Trophoblast cell (in vitro differentiated cells and primary cell): ENCODE measurements at regions not wholly inside any gene's neighbourhood (a gene's known extent, or its start where the extent isn't known, plus 50 kb on each side); places are given as distances from the start of the nearest gene placed in this dataset.

Experiments used
- DNase-seq, 2 donors: peaks; one replicate each; pipeline ENCODE4 v3.0.0-alpha.2; 2016
- H2AFZ ChIP-seq: 2 replicates; pipeline ENCODE4 v1.6.1; 2013; ENCODE audit warnings: low read length, moderate library complexity, mild to moderate bottlenecking; ENCODE audit not compliant: insufficient read depth, poor library complexity
- H2AK5ac ChIP-seq: 2 replicates; pipeline ENCODE4 v1.6.1; 2013; ENCODE audit warnings: mild to moderate bottlenecking, low read length
- H2BK120ac ChIP-seq: 2 replicates; pipeline ENCODE4 v1.6.1; 2013; ENCODE audit warnings: low read length, mild to moderate bottlenecking, moderate library complexity; ENCODE audit not compliant: insufficient read depth, poor library complexity
- H2BK12ac ChIP-seq: 2 replicates; pipeline ENCODE4 v1.6.1; 2013; ENCODE audit warnings: mild to moderate bottlenecking, low read length, moderate library complexity
- H2BK5ac ChIP-seq: 2 replicates; pipeline ENCODE4 v1.6.1; 2013; ENCODE audit warnings: low read length, low read depth, moderate library complexity, mild to moderate bottlenecking; ENCODE audit not compliant: poor library complexity
- H3K14ac ChIP-seq: 2 replicates; pipeline ENCODE4 v1.6.1; 2013; ENCODE audit warnings: mild to moderate bottlenecking, low read length
- H3K18ac ChIP-seq: 2 replicates; pipeline ENCODE4 v1.6.1; 2013; ENCODE audit warnings: mild to moderate bottlenecking, low read length
- H3K23ac ChIP-seq: 2 replicates; pipeline ENCODE4 v1.6.1; 2013; ENCODE audit warnings: low read length
- H3K27ac ChIP-seq: 2 replicates; pipeline ENCODE4 v1.5.1; 2013; ENCODE audit warnings: low read depth, mild to moderate bottlenecking, inconsistent platforms, low read length, moderate library complexity
- H3K27me3 ChIP-seq: 2 replicates; pipeline ENCODE4 v1.6.1; 2013; ENCODE audit warnings: inconsistent platforms, mild to moderate bottlenecking, low read length, moderate library complexity; ENCODE audit not compliant: insufficient read depth
- H3K36me3 ChIP-seq, 2 experiments: 1 replicate in 1 of 2; 2 replicates in 1 of 2; pipeline ENCODE4 v1.6.1; 2013; ENCODE audit warnings: low read length in 2 of 2, mild to moderate bottlenecking in 2 of 2, moderate library complexity in 1 of 2; ENCODE audit not compliant: insufficient read depth in 2 of 2, control insufficient read depth in 1 of 2
- H3K4ac ChIP-seq: 2 replicates; pipeline ENCODE4 v1.6.1; 2013; ENCODE audit warnings: low read depth, mild to moderate bottlenecking, low read length, moderate library complexity
- H3K4me1 ChIP-seq, 2 experiments: 1 replicate in 1 of 2; 2 replicates in 1 of 2; pipeline ENCODE4 v1.6.1; 2013; ENCODE audit warnings: low read length in 2 of 2, mild to moderate bottlenecking in 2 of 2, moderate library complexity in 1 of 2; ENCODE audit not compliant: insufficient read depth in 2 of 2, control insufficient read depth in 1 of 2
- H3K4me2 ChIP-seq: 2 replicates; pipeline ENCODE4 v1.6.1; 2013; ENCODE audit warnings: inconsistent platforms, mild to moderate bottlenecking, low read length, moderate library complexity
- H3K4me3 ChIP-seq: 2 replicates; pipeline ENCODE4 v1.5.1; 2013; ENCODE audit warnings: mild to moderate bottlenecking, low read depth, low read length, inconsistent platforms
- H3K79me1 ChIP-seq: one replicate; pipeline ENCODE4 v1.6.1; 2013; ENCODE audit warnings: low read length
- H3K79me2 ChIP-seq: 2 replicates; pipeline ENCODE4 v1.6.1; 2013; ENCODE audit warnings: low read length, mild to moderate bottlenecking; ENCODE audit not compliant: control insufficient read depth, insufficient read depth, poor library complexity
- H3K9ac ChIP-seq: 2 replicates; pipeline ENCODE4 v1.6.1; 2013; ENCODE audit warnings: mild to moderate bottlenecking, low read length
- H3K9me3 ChIP-seq: 2 replicates; pipeline ENCODE4 v1.6.1; 2013; ENCODE audit warnings: low read depth, mild to moderate bottlenecking, control low read depth, inconsistent platforms, low read length; ENCODE audit not compliant: insufficient read depth
- H4K12ac ChIP-seq: 2 replicates; pipeline ENCODE4 v1.6.1; 2013; ENCODE audit warnings: low read depth, mild to moderate bottlenecking, low read length, moderate library complexity
- H4K8ac ChIP-seq: 2 replicates; pipeline ENCODE4 v1.6.1; 2013; ENCODE audit warnings: low read depth, mild to moderate bottlenecking, low read length, moderate library complexity
- H4K91ac ChIP-seq: one replicate; pipeline ENCODE4 v1.6.1; 2013; ENCODE audit warnings: low read depth, mild to moderate bottlenecking, low read length, moderate library complexity
- WGBS: extraction: QIAGEN DNeasy Blood & Tissue Kit; methylation state at CpG from one replicate; pipeline ENCODE4 v1.1.7; 2013; ENCODE audit warnings: missing lambda C conversion rate; ENCODE audit not compliant: insufficient read length, insufficient coverage; ENCODE audit errors: extremely low coverage; 5-methylcytosine and 5-hydroxymethylcytosine counted together

DNA sequence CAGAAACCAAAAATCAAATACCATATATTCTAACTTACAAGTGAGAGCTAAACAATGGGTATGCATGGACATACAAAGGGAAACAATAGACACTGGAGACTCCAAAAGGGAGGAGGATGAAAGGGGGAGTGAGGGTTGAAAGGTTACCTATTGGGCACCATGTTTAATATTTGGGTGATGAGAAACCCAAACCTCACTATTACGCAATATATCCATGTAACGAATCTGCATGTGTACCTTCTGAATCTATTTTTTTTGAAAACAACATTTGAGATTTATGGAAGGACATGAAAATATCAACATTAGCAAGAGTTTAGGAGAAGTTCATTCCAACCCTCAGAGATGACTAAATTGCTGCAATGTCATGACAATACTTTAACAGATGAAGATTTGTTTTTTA lies 586.1 kb downstream of the GBA3 start:
- Histone ChIP-seq H3K79me1 (no peaks in the 10 kb centered on the region), H3K14ac (no peak overlapping the region), H3K9ac (no peak overlapping the region), H4K91ac (no peak overlapping the region), H4K12ac (no peak overlapping the region), H3K36me3 (no peaks in the 10 kb centered on the region), H2AK5ac (no peak overlapping the region), H3K27me3 (no peaks in the 10 kb centered on the region), H3K4me1 (no peaks in the 10 kb centered on the region), H3K9me3 (no peaks in the 10 kb centered on the region), H3K18ac (no peak overlapping the region), H3K4me2 (no peak overlapping the region), H4K8ac (no peak overlapping the region), H3K79me2 (no peaks in the 10 kb centered on the region), H2BK120ac (no peak overlapping the region), H2BK12ac (no peak overlapping the region), H2BK5ac (no peak overlapping the region), H3K27ac (no peak overlapping the region), H3K23ac (no peak overlapping the region), H2AFZ (no peak overlapping the region), H3K4ac (no peak overlapping the region), H3K4me3 (no peak overlapping the region)
- no CpG with 5 or more reads among the region's 2 CpGs for WGBS
- no peak for DNase-seq

- Histone ChIP-seq H2AK5ac (no peak overlapping the region), H3K14ac (no peak overlapping the region), H3K4me1 (no peaks in the 10 kb centered on the region), H3K27me3 (no peaks in the 10 kb centered on the region), H3K9me3 (no peaks in the 10 kb centered on the region), H2BK12ac (no peak overlapping the region), H4K91ac (no peak overlapping the region), H3K79me2 (no peaks in the 10 kb centered on the region), H3K9ac (no peak overlapping the region), H3K4me3 (no peak overlapping the region), H3K18ac (no peak overlapping the region), H3K4me2 (no peak overlapping the region), H3K23ac (no peak overlapping the region), H3K79me1 (no peaks in the 10 kb centered on the region), H3K27ac (no peak overlapping the region), H4K12ac (no peak overlapping the region), H3K4ac (no peak overlapping the region), H3K36me3 (no peaks in the 10 kb centered on the region), H2BK5ac (no peak overlapping the region), H2AFZ (no peak overlapping the region), H2BK120ac (no peak overlapping the region), H4K8ac (no peak overlapping the region)
- WGBS: no CpG with 5 or more reads among the region's 3 CpGs
- DNase-seq: no peak
Observed at GRCh38 chr4:23276076-23276475, 583.3 kb downstream of the GBA3 start.

- Histone ChIP-seq H3K36me3 (no peaks in the 10 kb centered on the region), H3K4me1 (no peaks in the 10 kb centered on the region), H3K79me2 (no peaks in the 10 kb centered on the region), H3K4ac (no peak overlapping the region), H3K23ac (no peak overlapping the region), H2BK120ac (no peak overlapping the region), H3K79me1 (no peaks in the 10 kb centered on the region), H3K27me3 (no peaks in the 10 kb centered on the region), H3K4me2 (no peak overlapping the region), H2BK5ac (no peak overlapping the region), H4K91ac (no peak overlapping the region), H3K4me3 (no peak overlapping the region), H3K18ac (no peak overlapping the region), H4K8ac (no peak overlapping the region), H2AFZ (no peak overlapping the region), H2AK5ac (no peak overlapping the region), H3K14ac (no peak overlapping the region), H3K9me3 (no peaks in the 10 kb centered on the region), H3K27ac (no peak overlapping the region), H4K12ac (no peak overlapping the region), H3K9ac (no peak overlapping the region), H2BK12ac (no peak overlapping the region)
- no CpG with 5 or more reads among the region's 1 CpG for WGBS
- peak in 1 of 2 donors; percentile 8 for DNase-seq
Observed at GRCh38 chr4:23269566-23269965, 576.8 kb downstream of the GBA3 start.

DNA sequence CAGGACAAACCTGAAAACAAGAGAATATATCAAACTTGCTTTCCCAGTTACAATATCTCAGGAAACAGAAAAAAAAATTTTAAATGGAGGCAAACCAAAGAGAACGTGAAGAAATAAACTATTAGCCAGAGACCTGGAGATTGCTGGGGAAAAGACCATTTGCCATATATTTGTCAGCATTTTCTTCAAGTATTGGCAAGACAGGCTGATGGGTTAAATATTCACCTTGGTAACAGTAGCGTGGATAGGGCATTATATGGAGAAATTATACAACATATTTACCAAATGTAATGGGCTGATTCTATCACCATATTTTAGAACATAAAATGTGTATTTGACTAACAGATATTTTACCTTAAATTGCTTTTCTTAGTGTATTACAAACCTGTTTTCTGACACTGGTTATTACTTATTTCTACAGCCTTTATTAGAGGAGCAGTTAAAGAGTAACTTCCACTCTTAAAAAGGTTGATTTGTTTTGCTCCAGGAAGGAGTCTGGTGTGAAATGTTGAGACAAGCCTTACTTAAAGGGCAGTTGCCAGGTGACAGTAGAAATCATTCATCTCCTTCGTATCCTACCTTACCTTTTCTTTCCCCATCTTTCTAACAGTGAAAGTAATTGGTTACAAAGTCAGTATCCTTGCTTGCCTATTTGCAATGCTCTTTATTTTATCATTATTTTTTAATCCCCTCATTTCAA lies 575.5 kb downstream of the GBA3 start:
- H3K23ac ChIP-seq: no peak overlapping the region
- H2BK120ac ChIP-seq: no peak overlapping the region
- no peak overlapping the region for H3K18ac ChIP-seq
- H2BK12ac ChIP-seq: no peak overlapping the region
- no peak overlapping the region for H3K4ac ChIP-seq
- no peak overlapping the region for H2AK5ac ChIP-seq
- H3K9ac ChIP-seq: no peak overlapping the region
- no peaks in the 10 kb centered on the region for H3K79me2 ChIP-seq
- H3K27ac ChIP-seq: no peak overlapping the region
- no peak overlapping the region for H2AFZ ChIP-seq
- WGBS: no CpG with 5 or more reads among the region's 3 CpGs
- no peaks in the 10 kb centered on the region for H3K79me1 ChIP-seq
- H4K91ac ChIP-seq: no peak overlapping the region
- H3K14ac ChIP-seq: no peak overlapping the region
- no peak for DNase-seq
- H4K12ac ChIP-seq: no peak overlapping the region
- H3K4me2 ChIP-seq: no peak overlapping the region
- H3K9me3 ChIP-seq: no peaks in the 10 kb centered on the region
- no peaks in the 10 kb centered on the region for H3K27me3 ChIP-seq
- no peaks in the 10 kb centered on the region for H3K4me1 ChIP-seq
- no peak overlapping the region for H3K4me3 ChIP-seq
- no peak overlapping the region for H2BK5ac ChIP-seq
- no peak overlapping the region for H4K8ac ChIP-seq
- no peaks in the 10 kb centered on the region for H3K36me3 ChIP-seq
